ENCODE measurements at regions not wholly inside any gene's neighbourhood (a gene's known extent, or its start where the extent isn't known, plus 50 kb on each side); places are given as distances from the start of the nearest gene placed in this dataset.
"Not testable (repeated sequence)": the region's sequence is repeated elsewhere in the genome, so short reads cannot be mapped to it uniquely, and the experiment has no call there.

DNA sequence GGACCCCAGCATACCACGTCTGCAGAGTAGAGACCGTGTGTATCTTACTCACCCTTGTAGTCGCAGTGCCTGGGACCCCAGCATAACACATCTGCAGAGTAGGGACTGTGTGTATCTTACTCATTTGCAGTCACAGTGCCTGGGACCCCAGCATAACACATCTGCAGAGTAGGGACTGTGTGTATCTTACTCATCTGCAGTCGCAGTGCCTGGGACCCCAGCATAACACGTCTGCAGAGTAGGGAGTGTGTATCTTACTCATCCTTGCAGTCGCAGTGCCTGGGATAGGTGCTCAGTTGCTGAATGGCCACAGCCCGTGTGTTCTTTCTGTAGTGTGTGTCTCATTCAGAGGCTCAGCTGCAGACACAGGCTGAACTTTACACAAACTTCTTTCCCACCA is 71.4 kb upstream of the FRG1 start:
- DNase-seq, result no peak

DNA sequence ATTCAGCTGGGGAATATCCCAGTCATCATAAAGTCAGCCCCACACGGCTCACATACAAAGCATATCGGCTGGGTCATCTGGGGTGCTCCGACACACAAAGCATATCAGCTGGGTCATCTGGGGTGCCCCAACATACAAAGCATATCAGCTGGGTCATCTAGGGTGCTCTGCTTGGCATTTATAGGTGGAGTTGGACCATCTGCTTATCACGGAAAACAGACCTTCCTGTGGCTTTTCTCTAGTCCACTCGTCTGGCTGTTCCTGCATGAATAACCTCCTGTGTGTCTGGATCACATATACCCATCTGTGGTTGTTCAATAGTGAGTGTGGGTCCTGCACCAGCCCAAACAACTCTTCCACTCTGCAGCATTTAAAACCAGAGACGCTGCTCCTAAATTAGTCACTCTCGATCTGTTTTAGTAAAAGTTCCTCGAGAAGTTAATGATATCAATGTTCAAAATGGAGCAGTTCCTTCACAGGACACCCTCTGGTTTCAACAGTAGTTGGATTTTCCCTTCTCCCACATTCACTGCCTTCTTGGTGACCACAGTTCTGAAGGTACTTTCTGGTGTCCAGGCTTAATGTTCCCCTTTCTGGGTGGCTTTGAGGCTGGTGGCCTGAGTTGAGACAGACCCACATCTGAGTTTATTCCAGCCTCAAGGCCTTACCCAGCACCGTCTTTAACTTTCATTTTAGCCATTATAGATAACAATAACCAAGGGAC is 70.0 kb upstream of the FRG1 start:
- no peak for DNase-seq

DNA sequence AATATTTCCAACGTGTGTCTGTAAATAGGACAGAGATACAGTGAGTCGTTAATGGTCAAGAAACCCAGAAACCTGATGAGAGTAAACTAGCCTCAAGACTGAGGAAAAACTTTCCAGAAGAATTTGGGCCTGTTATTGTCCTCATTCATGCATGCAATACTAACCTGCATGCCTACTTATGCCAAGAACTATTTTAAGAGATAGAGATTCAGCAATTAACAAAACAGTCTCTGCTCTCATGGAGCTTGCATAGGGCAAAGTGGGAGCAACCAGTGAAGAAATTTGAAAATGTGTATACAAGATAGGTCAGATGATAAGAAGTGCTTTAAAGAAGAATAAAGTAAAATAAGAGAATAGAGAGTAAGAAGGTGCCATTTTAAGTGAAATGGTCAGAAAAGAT is 66.1 kb upstream of the FRG1 start:
- no peak for DNase-seq

DNA sequence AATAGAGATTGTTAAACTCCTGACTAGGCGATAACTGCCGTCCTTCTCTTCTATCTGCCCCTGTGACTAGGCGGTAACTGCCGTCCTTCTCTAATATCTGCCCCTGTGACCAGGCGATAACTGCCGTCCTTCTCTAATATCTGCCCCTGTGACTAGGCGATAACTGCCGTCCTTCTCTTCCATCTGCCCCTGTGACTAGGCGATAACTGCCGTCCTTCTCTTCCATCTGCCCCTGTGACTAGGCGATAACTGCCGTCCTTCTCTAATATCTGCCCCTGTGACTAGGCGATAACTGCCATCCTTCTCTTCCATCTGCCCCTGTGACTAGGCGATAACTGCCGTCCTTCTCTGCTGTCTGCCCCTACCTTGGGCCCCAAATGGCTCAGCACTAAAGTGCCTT is 59.5 kb upstream of the FRG1 start:
- DNase-seq, result not testable (repeated sequence)

DNA sequence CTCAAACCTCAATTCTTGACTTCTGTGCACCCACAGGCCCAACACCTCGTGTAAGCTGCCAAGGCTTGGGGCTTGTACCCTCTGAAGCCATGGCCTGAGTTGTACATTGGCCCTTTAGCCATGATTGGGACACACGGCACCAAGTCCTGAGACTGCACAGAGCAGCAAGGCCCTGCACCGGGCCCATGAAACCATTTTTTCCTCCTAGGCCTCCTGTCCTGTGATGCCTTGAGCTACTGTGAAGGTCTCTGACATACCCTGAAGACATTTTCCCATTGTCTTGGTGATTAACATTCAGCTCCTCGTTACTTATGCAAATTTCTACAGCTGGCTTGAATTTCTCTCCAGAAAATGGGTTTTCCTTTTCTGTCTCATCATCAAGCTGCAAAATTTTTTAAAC is 52.3 kb upstream of the FRG1 start:
- not testable (repeated sequence) for DNase-seq
